PC-9 (cell line): ENCODE measurements at regions not wholly inside any gene's neighbourhood (a gene's known extent, or its start where the extent isn't known, plus 50 kb on each side); places are given as distances from the start of the nearest gene placed in this dataset.

Source experiments
- EZH2 ChIP-seq: fragments of 200-600 bp; sonication (generic); IDR thresholded peaks from 2 replicates; pipeline ENCODE4 v1.8.0; 2017; ENCODE audit warnings: antibody characterized with exemption, low read depth
- TF ChIP-seq, protein P1 (sequence below): fragments of 200-600 bp; sonication (generic); conservative IDR thresholded peaks from 2 replicates; pipeline ENCODE4 v1.6.1; 2017; ENCODE audit warnings: mixed run types, antibody characterized with exemption, mild to moderate bottlenecking, moderate library complexity

DNA sequence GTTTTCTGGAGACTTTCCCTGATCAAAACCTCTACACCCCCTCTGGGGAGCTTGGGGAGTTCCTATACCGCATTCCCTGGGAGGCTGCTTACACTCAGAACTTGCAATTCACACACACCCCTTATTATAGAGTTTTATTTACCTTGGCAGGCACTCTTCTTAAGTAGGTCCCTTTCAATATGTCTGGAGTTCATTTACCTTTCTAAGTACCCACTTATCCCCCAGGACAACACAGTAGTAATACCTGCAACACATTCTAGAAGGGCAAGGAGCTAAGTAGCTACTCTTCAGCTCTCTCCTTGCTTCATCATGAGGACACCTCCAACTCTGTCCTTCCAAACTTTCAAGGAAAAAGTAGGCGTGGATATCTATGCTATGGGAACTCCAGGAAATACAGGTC lies 127.8 kb upstream of the ANO3 start:
- TF ChIP-seq, protein P1, sequence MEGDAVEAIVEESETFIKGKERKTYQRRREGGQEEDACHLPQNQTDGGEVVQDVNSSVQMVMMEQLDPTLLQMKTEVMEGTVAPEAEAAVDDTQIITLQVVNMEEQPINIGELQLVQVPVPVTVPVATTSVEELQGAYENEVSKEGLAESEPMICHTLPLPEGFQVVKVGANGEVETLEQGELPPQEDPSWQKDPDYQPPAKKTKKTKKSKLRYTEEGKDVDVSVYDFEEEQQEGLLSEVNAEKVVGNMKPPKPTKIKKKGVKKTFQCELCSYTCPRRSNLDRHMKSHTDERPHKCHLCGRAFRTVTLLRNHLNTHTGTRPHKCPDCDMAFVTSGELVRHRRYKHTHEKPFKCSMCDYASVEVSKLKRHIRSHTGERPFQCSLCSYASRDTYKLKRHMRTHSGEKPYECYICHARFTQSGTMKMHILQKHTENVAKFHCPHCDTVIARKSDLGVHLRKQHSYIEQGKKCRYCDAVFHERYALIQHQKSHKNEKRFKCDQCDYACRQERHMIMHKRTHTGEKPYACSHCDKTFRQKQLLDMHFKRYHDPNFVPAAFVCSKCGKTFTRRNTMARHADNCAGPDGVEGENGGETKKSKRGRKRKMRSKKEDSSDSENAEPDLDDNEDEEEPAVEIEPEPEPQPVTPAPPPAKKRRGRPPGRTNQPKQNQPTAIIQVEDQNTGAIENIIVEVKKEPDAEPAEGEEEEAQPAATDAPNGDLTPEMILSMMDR: no peak
- no peak for TF ChIP-seq EZH2
